ENCODE measurements at regions not wholly inside any gene's neighbourhood (a gene's known extent, or its start where the extent isn't known, plus 50 kb on each side); places are given as distances from the start of the nearest gene placed in this dataset.
"Not testable (repeated sequence)": the region's sequence is repeated elsewhere in the genome, so short reads cannot be mapped to it uniquely, and the experiment has no call there.

- DNase-seq (ENCODE audit: low read depth), result no peak
Measured at GRCh38 chr21:28523367-28523766, 469.3 kb downstream of the LTN1 start.

- no peak for DNase-seq (ENCODE audit: low read depth)
Measured at GRCh38 chr21:28522014-28522799, 470.5 kb downstream of the LTN1 start.

GRCh38 chr21:28518630-28519029 is 474.0 kb downstream of the LTN1 start:
- no peak for DNase-seq (ENCODE audit: low read depth)

GRCh38 chr21:28516991-28517592 is 475.6 kb downstream of the LTN1 start:
- peak; percentile 34 for DNase-seq (ENCODE audit: low read depth)

DNA sequence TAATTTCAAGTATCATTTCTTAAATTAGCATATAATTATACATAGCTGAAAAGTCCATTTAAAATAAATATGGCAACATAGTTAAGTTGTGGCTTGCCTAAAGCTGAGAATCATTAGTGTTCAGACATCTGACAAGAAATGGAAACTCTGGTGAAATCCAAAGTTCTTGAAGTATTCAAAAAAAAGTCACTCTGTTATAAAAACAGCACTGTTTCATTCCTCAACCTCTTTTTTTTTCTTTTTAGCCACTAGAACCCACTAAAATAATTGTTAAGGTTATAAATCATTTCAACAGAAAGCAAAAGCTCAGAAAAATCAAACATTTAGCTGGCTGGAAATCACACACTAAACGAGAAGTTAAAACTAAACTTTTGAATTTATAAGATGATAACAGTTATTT is 476.7 kb downstream of the LTN1 start:
- no peak for DNase-seq (ENCODE audit: low read depth)

DNA sequence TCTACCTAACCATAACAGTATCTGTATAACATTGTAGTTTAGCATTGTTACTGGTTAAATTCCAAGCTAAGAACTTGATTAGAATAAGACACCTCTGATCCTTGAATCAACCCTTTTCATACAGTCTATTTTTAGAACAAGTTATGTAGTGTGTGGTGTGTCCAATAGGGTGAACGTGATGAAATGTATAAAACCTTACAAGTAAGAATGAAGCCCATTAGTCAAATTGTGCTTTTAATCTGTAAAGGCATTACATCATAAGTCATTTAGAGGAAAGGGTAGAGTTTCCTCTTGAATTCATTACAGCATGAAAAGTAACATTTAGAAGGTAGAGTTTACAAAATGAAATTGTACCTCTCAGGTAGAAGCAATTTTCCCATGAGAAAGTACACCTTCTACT is 479.2 kb downstream of the LTN1 start:
- DNase-seq (ENCODE audit: low read depth), result no peak

DNA sequence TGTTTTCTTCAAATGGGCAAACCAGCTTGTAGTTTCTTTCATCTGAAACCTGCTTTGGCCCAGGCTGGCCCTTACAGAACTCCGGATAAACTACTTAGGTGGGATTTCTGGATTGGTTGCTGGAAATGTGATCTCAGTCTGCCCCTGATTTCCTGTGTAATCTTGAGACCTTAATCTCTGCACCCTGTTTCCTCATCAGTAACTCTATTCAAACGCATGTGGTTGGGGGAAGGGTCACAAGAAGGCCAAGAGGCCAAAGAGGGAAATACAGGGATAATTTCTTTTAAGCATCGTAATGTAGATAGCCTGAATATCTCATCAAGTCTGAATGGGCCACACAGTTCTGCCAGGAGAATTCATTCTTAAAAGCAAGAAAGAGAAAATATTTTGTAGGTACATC is 483.6 kb downstream of the LTN1 start:
- DNase-seq (ENCODE audit: low read depth), result no peak

- DNase-seq (ENCODE audit: low read depth), result no peak
Measured at GRCh38 chr21:28508126-28508525, 484.6 kb downstream of the LTN1 start.

DNA sequence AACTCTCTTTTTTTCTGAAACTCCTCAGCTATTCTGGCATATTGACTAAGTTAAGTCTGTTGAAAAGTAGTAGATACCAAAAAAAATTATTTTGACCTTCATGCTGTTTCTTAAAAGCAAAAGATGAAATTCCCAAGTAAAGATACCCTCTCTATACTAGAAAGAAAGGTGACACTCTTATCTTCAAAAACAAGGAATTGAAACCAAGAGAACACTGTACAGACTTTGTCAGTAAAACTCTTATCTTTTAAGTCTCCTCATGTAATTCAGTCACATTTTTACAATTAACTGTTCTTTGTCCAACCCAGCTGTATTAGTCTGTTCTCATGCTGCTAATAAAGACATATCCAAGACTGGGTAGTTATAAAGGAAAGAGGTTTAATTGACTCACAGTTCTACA is 496.2 kb downstream of the LTN1 start:
- no peak for DNase-seq (ENCODE audit: low read depth)

GRCh38 chr21:28492127-28492526 is 500.6 kb downstream of the LTN1 start:
- no peak for DNase-seq (ENCODE audit: low read depth)

DNA sequence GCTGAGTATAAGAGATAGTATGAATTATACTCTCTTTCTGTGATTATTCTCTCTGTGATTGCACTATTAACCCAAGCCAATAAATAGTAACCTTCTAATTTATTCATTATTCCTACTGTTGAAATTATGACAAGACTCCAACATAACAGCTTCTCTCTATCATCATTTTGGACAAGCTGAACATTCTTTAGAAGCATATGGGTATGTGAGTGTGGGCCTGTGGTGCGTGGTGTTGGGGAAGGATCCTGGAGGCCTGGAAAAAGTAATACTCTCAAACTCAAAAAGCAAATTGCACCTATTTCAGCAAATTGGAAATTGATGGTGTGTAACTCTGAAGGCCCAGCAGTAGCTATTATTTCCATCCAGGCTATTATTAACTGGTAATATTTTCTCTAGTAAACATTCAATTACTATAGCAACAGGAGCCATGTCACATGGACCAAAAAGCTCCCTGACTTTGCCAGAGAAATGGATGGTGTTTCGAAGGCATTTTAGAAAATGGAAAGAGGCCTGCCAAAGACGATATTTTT is 502.8 kb downstream of the LTN1 start:
- no peak for DNase-seq (ENCODE audit: low read depth)

GRCh38 chr21:28489162-28489561 is 503.5 kb downstream of the LTN1 start:
- DNase-seq (ENCODE audit: low read depth), result no peak

DNA sequence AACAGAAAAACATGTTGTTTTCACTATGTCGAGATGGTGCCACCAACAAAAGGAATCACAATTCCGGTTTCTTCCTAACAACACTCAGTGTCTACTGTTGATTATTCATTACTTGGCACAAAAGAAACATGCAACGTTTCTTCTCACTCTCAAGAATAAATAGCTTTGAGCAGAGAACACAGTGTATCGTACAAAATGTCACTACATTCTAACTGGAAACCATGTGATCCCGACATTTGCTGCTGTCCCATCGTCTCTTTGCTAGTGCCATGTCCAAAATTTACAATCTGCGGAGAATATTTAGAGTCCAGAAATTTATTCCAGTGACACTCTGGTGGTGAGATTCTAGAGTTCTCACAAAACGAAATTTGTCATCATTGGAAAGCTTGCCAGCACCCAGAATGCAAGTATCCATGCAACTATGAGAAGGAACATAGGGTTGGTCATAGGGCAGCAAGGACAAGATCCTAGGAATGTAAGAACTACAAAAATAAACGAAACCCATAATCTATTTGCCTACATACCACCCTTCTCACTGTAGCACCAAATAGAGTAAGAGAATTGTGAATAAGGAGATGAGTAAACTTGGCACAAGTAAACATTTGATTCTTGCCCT is 505.1 kb downstream of the LTN1 start:
- no peak for DNase-seq (ENCODE audit: low read depth)

- DNase-seq (ENCODE audit: low read depth), result no peak
Measured at GRCh38 chr21:28485301-28486022, 507.2 kb downstream of the LTN1 start.

DNA sequence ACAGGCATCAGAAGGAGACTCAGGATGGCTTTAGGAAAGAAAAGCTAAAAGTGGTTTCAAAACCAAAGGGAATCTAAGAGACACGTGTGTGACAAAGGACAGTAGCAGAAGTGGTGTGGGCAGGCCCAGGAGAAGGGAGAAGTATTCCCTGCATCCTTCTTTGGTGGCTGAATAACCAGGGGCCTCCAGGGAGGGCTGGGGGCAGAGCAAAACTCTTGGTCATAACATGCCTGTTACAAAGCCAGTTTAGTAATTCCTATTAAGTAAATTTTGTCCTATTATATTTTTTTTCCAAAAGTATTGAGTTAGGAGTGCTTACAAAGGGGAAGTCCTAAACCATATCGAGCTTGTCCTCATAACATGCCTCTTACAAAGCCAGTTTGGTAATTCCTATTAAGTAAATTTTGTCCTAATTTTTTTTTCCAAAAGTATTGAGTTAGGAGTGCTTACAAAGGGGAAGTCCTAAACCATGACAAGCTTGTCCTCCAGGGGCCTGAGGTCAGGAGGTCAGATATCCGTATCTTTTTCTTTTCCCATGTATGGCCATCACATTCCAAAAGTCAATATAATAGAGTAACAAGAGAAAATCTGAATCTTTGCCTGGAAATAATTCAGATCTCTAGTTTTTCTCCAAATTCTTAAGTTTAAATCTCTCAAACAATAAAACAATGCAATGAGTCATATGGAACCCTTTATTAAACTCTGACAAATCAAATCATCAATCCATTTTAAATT is 509.2 kb downstream of the LTN1 start:
- DNase-seq (ENCODE audit: low read depth), result no peak

DNA sequence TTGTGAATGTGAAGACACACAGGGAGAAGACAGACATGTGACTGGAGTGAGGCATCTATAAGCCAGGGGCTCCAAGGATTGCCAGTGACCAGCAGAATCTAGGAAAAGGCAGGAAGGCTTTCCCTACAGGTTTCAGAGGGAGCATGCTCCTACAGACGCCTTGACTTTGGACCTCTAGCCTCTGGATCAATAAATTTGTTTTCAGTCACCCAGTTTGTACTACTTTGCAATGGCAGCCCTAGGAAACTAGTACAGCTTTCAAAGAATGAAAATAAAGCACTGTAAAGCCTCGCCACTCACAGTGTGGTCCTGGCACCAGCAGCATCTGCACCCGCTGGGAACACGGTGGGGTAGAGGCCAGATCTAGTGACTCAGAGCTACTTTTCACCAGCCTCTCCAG is 510.0 kb downstream of the LTN1 start:
- no peak for DNase-seq (ENCODE audit: low read depth)

GRCh38 chr21:28480470-28480869 is 512.2 kb downstream of the LTN1 start:
- DNase-seq (ENCODE audit: low read depth), result no peak

GRCh38 chr21:28473530-28474220 is 519.0 kb downstream of the LTN1 start:
- DNase-seq (ENCODE audit: low read depth), result no peak

GRCh38 chr21:28472543-28472942 is 520.1 kb downstream of the LTN1 start:
- DNase-seq (ENCODE audit: low read depth), result not testable (repeated sequence)

DNA sequence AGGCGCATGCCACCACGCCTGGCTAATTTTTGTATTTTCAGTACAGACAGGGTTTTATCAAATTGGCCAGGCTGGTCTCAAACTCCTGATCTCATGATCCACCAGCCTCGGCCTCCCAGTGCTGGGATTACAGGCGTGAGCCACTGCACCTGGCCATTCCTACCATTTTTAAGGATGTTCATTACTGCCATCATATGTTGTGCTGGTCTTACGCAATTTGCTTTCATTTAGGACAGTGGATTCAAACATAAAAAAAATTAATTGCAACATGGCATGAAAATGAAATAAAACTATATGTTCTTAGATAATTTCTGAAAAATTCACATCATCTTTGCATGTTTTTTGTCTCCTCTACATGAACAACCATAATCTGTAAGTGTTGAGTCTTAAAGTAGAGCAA is 527.7 kb downstream of the LTN1 start:
- no peak for DNase-seq (ENCODE audit: low read depth)

GRCh38 chr21:28464095-28464494 is 528.6 kb downstream of the LTN1 start:
- DNase-seq (ENCODE audit: low read depth), result no peak
